B cell (primary cell): ENCODE measurements at regions not wholly inside any gene's neighbourhood (a gene's known extent, or its start where the extent isn't known, plus 50 kb on each side); places are given as distances from the start of the nearest gene placed in this dataset.

Experiments
- ATAC-seq: fragments of 200-7000 bp; cut with Tn5 transposase; one replicate; pipeline ENCODE4 v1.10.0; 2021; ENCODE audit warnings: low read depth, mild to moderate bottlenecking, moderate number of reproducible peaks, moderate library complexity
- CTCF ChIA-PET: fragments of 350-600 bp; sonication (Branson Sonifier 250); formaldehyde crosslinking; loops from one replicate; lab custom pipeline; 2021; ENCODE audit warnings: antibody characterized with exemption, inconsistent platforms; lab: Charles Lee
- POLR2A ChIA-PET: fragments of 350-600 bp; sonication (Branson Sonifier 250); formaldehyde crosslinking; loops from one replicate; lab custom pipeline; 2021; ENCODE audit warnings: antibody characterized with exemption; lab: Charles Lee
- DNase-seq: peaks from one replicate; pipeline ENCODE4 v3.0.0; 2013
- H2AFZ ChIP-seq: 2 replicates; pipeline ENCODE4 v1.6.1; 2012; ENCODE audit warnings: mild to moderate bottlenecking, low read depth, low read length; ENCODE audit not compliant: insufficient read depth, poor library complexity, severe bottlenecking
- H3K27ac ChIP-seq, 2 donors: 1 replicate in 1 of 2; 2 replicates in 1 of 2; pipeline ENCODE4 v1.5.1; 2012 to 2013; ENCODE audit warnings: low read length in 2 of 2, mild to moderate bottlenecking in 2 of 2, moderate library complexity in 1 of 2
- H3K27me3 ChIP-seq, 4 experiments: fragments of 200-600 bp in 1 of 4; sonication (generic) in 1 of 4; replicated peaks in 1 of 4; 1 replicate in 2 of 4; 2 replicates in 2 of 4; pipeline versions ENCODE4 v1.6.1 to v1.7.0; 2013 to 2016; ENCODE audit warnings: low read length in 3 of 4, mild to moderate bottlenecking in 2 of 4, mixed read lengths in 1 of 4, moderate library complexity in 1 of 4; ENCODE audit not compliant: insufficient read depth in 4 of 4, control insufficient read depth in 3 of 4; ENCODE audit errors: control extremely low read depth in 1 of 4
- H3K36me3 ChIP-seq, 2 experiments: replicated peaks in 1 of 2; 1 replicate in 1 of 2; 2 replicates in 1 of 2; pipeline versions ENCODE4 v1.6.1 to v1.7.1; 2013; ENCODE audit warnings: low read length in 1 of 2; ENCODE audit not compliant: insufficient read depth in 2 of 2, control insufficient read depth in 1 of 2; ENCODE audit errors: control extremely low read depth in 1 of 2, extremely low read depth in 1 of 2
- H3K4me1 ChIP-seq, 2 donors: fragments of 200-600 bp in 1 of 2; sonication (generic) in 1 of 2; 1 replicate in 1 of 2; 2 replicates in 1 of 2; pipeline versions ENCODE4 v1.5.1 to v1.6.1; 2013 to 2017; ENCODE audit warnings: low read length in 2 of 2; ENCODE audit not compliant: control insufficient read depth in 2 of 2, insufficient read depth in 2 of 2
- H3K4me2 ChIP-seq: replicated peaks from 2 replicates; pipeline ENCODE3; 2012; ENCODE audit warnings: mild to moderate bottlenecking, low read depth, low read length; ENCODE audit not compliant: poor library complexity, severe bottlenecking
- H3K4me3 ChIP-seq, 5 experiments: fragments of 200-600 bp in 1 of 5; sonication (generic) in 1 of 5; 1 replicate in 3 of 5; 2 replicates in 2 of 5; pipeline versions ENCODE4 v1.5.1 to v1.7.0; 2011 to 2016; ENCODE audit warnings: low read length in 4 of 5, mild to moderate bottlenecking in 4 of 5, low read depth in 2 of 5, control low read depth in 1 of 5, moderate library complexity in 1 of 5; ENCODE audit not compliant: insufficient read depth in 1 of 5; ENCODE audit errors: control extremely low read depth in 1 of 5, extremely low read depth in 1 of 5
- H3K79me2 ChIP-seq: fragments of 200-600 bp; sonication (generic); one replicate; pipeline ENCODE4 v1.6.0; 2016; ENCODE audit warnings: low read length; ENCODE audit not compliant: control insufficient read depth, insufficient read depth
- H3K9ac ChIP-seq: fragments of 200-600 bp; sonication (generic); 2 replicates; pipeline ENCODE4 v1.6.1; 2017; ENCODE audit warnings: mild to moderate bottlenecking, low read length, moderate library complexity
- H3K9me3 ChIP-seq, 3 donors: one replicate each; pipeline versions ENCODE4 v1.6.1 to v1.7.1; 2013; ENCODE audit warnings: low read length in 2 of 3; ENCODE audit not compliant: control insufficient read depth in 2 of 3, insufficient read depth in 1 of 3; ENCODE audit errors: control extremely low read depth in 1 of 3
- H4K20me1 ChIP-seq: 2 replicates; pipeline ENCODE4 v1.6.0; 2012; ENCODE audit warnings: mild to moderate bottlenecking, low read length; ENCODE audit not compliant: insufficient read depth, control insufficient read depth, poor library complexity, severe bottlenecking
- H3K27ac Mint-ChIP-seq: one replicate; pipeline ENCODE4 v1.8.0; 2021; ENCODE audit warnings: mixed read lengths
- H3K27me3 Mint-ChIP-seq: one replicate; pipeline ENCODE4 v1.8.0; 2021; ENCODE audit warnings: mixed read lengths
- H3K4me1 Mint-ChIP-seq: one replicate; pipeline ENCODE4 v1.8.0; 2021; ENCODE audit warnings: mixed read lengths
- H3K4me3 Mint-ChIP-seq: one replicate; pipeline ENCODE4 v1.8.0; 2021; ENCODE audit warnings: mixed read lengths
- H3K9me3 Mint-ChIP-seq: one replicate; pipeline ENCODE4 v1.8.0; 2022; ENCODE audit warnings: mixed read lengths; ENCODE audit not compliant: insufficient read depth
- EZH2 ChIP-seq: IDR thresholded peaks from 2 replicates; pipeline ENCODE4 v1.6.1; 2012; ENCODE audit warnings: borderline replicate concordance, low read depth, mild to moderate bottlenecking, moderate library complexity, low read length; ENCODE audit not compliant: insufficient read depth, poor library complexity, severe bottlenecking
- WGBS: methylation state at CpG from one replicate; pipeline ENCODE4 v1.1.5; 2013; ENCODE audit warnings: missing lambda C conversion rate; ENCODE audit not compliant: insufficient coverage; 5-methylcytosine and 5-hydroxymethylcytosine counted together
- intact Hi-C: fragments of 100-400 bp; cut with micrococcal nuclease; formaldehyde crosslinking; loops from one replicate; pipeline ENCODE4 v1.10.0; 2022
- TF ChIP-seq, protein P1 (sequence below): fragments of 200-600 bp; IDR thresholded peaks from one replicate; pipeline ENCODE4 v1.8.0; 2022; ENCODE audit warnings: antibody characterized with exemption, mild to moderate bottlenecking

DNA sequence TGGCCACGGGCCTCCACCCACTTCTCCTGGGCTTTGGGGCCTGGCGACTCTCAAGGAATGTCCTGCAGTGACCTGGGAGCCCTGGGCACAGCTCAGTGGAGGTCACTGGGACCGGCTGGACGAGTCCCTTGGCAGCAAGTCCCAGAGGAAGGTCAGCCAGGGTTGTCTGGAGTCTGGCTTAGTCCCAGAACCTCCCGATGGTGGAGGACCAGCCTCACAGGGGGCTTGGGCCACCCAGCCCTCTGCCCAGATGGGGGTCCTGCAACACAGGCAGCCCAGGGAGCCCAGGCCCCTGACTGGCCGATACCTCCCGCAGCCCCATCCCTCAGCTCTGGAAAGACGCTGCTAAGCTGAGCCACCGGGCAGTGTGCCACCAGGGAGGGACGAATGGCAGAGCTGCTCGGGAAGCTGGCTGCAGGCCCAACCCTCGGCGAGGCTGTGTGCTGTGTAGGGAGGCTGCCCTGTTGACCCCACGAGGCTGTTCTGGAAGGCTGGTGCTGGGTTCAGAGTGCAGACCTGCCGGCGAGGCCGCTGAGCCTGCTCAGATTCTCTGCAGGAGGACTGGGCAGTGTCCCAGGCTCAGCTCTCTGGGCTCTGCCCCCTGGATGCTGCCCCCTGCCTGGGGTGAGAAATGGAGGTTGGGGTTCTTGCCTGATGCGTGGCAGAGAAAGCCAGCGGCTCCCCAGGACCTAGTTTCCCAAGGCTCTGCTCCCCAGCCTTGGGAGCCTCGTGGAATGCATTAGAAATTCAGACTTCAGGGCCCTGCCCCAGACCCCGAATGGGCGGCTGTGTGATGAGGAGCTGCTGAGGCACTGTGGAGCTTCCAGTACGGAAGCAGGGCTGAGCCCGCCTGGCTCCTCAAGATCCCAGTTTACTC is 61.7 kb downstream of the ADRA2C start:
- Mint-ChIP-seq H3K4me1 (no peaks in the 10 kb centered on the region), H3K4me3 (no peak overlapping the region), H3K27me3 (peaks cover 6% of the 10 kb centered on the region), H3K27ac (no peak overlapping the region), H3K9me3 (no peaks in the 10 kb centered on the region)
- no peak overlapping the region for H3K4me3 ChIP-seq
- ATAC-seq: no peak
- H3K27me3 ChIP-seq: no peaks in the 10 kb centered on the region
- H3K4me1 ChIP-seq: no peaks in the 10 kb centered on the region
- POLR2A ChIA-PET: no interaction called here
- no peak for TF ChIP-seq EZH2
- TF ChIP-seq, protein P1, sequence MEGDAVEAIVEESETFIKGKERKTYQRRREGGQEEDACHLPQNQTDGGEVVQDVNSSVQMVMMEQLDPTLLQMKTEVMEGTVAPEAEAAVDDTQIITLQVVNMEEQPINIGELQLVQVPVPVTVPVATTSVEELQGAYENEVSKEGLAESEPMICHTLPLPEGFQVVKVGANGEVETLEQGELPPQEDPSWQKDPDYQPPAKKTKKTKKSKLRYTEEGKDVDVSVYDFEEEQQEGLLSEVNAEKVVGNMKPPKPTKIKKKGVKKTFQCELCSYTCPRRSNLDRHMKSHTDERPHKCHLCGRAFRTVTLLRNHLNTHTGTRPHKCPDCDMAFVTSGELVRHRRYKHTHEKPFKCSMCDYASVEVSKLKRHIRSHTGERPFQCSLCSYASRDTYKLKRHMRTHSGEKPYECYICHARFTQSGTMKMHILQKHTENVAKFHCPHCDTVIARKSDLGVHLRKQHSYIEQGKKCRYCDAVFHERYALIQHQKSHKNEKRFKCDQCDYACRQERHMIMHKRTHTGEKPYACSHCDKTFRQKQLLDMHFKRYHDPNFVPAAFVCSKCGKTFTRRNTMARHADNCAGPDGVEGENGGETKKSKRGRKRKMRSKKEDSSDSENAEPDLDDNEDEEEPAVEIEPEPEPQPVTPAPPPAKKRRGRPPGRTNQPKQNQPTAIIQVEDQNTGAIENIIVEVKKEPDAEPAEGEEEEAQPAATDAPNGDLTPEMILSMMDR: no peak
- no peaks in the 10 kb centered on the region for H3K36me3 ChIP-seq
- H3K27ac ChIP-seq: no peak overlapping the region
- no peak overlapping the region for H3K9ac ChIP-seq
- H3K9me3 ChIP-seq: no peaks in the 10 kb centered on the region
- no peaks in the 10 kb centered on the region for H4K20me1 ChIP-seq
- CTCF ChIA-PET: no interaction called here
- H2AFZ ChIP-seq: no peak overlapping the region
- 79% methylated on average over 24 of the region's 24 CpGs for WGBS
- no peak for DNase-seq
- no peaks in the 10 kb centered on the region for H3K79me2 ChIP-seq
- intact Hi-C loops: no loop called here
- no peak overlapping the region for H3K4me2 ChIP-seq

DNA sequence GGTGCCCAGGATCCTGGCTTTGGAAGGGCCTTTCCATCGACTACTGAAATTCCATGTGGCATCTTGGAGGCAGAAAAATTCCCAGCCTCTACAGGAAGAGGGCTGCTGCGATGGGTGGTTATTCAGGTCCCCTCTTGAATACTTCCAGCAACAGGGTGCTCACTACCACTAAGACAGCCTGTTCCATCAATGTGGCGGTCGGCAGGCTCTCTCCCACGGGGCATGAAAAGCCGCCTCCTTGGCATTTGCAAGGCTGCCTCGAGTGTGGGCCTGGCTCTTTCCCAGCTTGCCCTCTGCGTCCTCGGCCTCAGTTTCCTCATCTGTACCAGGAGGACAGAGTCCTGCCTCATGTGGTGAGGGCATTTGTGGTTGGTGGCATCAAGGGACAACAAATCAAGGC is 62.4 kb downstream of the ADRA2C start:
- ChIA-PET POLR2A (no interaction called here), CTCF (no interaction called here)
- H3K27ac ChIP-seq: no peak overlapping the region
- H3K27me3 ChIP-seq: no peaks in the 10 kb centered on the region
- H3K4me3 ChIP-seq: no peak overlapping the region
- H4K20me1 ChIP-seq: no peaks in the 10 kb centered on the region
- intact Hi-C loops: no loop called here
- H3K4me2 ChIP-seq: no peak overlapping the region
- TF ChIP-seq, protein P1: no peak
- TF ChIP-seq EZH2: no peak
- no peak overlapping the region for H3K27ac Mint-ChIP-seq
- no peaks in the 10 kb centered on the region for H3K9me3 Mint-ChIP-seq
- no peak for DNase-seq
- H3K9me3 ChIP-seq: no peaks in the 10 kb centered on the region
- H3K36me3 ChIP-seq: no peaks in the 10 kb centered on the region
- no peak overlapping the region for H3K9ac ChIP-seq
- WGBS: 85% methylated on average over 9 of the region's 9 CpGs
- no peaks in the 10 kb centered on the region for H3K79me2 ChIP-seq
- H3K4me1 Mint-ChIP-seq: no peaks in the 10 kb centered on the region
- peaks cover 6% of the 10 kb centered on the region for H3K27me3 Mint-ChIP-seq
- no peak overlapping the region for H2AFZ ChIP-seq
- no peak for ATAC-seq
- H3K4me1 ChIP-seq: no peaks in the 10 kb centered on the region
- no peak overlapping the region for H3K4me3 Mint-ChIP-seq
